GM19324 (cell line): ENCODE measurements at regions not wholly inside any gene's neighbourhood (a gene's known extent, or its start where the extent isn't known, plus 50 kb on each side); places are given as distances from the start of the nearest gene placed in this dataset.

ENCODE experiments used
- ATAC-seq: cut with Tn5 transposase; IDR thresholded peaks from one replicate; pipeline ENCODE4 v1.9.1; 2021; ENCODE audit warnings: mild to moderate bottlenecking, moderate library complexity; ENCODE audit not compliant: unreplicated experiment, low FRiP score

- no peak for ATAC-seq
These were observed 272.9 kb downstream of the BRD1 start for GRCh38 chr22:49554741-49555140.

- no peak for ATAC-seq
These were observed 273.4 kb downstream of the BRD1 start for GRCh38 chr22:49554296-49554625.

GRCh38 chr22:49553518-49554295 lies 274.0 kb downstream of the BRD1 start:
- ATAC-seq: no peak

DNA sequence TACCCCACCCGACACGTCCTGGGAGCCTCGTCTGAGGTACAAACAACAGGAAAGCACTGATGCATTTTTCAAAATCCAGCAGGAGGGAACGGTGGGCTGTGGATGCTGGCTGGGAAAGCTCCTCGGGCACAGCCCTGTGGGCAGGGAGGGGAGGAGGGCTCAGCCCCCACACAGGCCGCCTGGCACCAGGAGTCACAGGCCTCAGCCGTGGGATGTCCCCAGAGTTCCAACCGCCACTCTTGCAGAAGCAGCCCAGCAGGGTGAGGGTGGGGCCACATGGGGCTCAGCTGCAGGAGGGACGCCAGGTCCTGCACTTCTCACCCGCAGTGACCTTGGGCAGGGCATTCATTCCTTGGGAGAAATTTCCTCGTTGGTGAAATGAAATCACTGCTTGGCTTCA lies 274.6 kb downstream of the BRD1 start:
- ATAC-seq: no peak

DNA sequence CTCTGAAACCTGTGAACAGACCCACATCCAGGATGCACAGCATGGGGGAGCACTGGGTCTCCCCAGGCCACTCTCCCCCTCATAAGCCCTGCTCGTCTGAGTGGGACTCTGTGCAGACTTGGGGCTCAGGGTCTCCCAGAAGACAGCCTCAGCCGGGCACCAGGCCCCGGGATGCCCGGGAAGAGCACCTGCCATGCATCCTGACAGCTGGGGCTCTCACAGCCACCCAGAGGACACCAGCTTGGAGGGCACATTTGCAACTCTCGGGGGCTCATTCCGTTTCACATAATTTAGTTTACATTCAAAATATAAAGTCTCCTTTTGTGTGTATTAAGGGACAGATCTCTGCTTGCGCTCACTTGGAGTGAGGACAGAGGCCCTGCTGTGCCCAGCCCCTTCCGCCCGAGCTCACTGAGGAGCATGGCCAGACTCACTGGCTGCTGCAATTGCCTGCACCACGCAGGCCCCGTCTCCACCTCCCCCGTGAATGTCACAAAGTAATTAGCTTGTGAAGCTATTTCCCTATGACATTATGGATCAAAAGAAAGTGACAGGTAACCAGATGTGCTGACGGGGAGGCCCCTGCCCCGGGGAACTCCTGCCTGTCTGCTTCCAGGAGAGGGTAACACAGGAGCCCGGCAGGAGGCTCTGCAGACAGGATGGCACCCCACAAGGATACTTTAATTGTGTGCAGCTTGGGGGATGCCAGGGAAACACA lies 275.6 kb downstream of the BRD1 start:
- no peak for ATAC-seq

DNA sequence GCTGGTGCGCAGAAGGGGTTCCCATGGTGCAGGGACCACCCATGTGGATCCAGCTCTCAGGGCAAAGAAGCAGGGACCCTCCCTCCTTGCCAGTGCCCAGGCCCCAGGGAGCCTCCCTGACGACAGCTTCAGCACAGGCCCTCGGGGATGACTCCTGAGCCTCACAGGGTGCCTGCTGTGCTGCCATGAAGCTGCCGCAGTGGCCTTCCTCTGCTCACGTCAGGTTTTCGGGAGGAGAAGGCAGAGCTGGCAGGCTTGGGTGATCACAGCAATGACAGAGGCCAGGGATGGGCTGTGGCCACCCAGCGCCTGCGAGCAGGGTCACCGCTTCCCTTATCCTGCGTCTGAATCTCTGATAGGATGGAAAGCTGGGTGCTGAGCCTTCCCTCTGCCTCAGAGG lies 276.2 kb downstream of the BRD1 start:
- no peak for ATAC-seq

DNA sequence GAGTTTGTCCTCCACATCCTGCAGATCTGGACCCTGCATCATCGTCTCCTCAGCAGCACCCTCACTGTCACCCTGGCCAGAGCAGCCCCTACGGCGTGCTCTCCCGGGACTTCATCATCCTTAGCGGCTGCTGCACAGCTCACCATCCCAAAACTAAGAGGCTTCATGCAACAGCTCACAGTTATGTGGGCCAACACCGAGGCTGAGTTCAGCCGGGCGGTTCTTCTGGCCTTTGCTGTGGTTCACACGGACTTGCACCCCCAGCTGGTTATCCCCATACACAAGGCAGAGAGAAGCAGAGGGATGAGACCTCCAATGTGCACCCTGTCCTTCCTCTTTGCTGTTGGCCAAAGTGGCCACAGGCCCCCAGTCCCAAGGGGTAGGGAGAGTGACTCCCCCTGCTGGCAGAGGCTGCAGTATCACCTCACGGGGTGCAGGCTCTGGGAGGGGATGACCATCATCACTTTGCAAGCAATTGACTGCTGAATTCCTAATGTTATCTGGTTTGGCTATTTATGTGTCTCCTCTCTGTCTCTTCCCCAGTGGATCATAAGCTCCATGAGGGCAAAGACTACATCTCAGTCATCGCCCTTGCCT lies 276.8 kb downstream of the BRD1 start:
- no peak for ATAC-seq

- ATAC-seq: no peak
These were observed 277.6 kb downstream of the BRD1 start for GRCh38 chr22:49550141-49550430.

- no peak for ATAC-seq
These were observed 278.2 kb downstream of the BRD1 start for GRCh38 chr22:49549256-49550140.

DNA sequence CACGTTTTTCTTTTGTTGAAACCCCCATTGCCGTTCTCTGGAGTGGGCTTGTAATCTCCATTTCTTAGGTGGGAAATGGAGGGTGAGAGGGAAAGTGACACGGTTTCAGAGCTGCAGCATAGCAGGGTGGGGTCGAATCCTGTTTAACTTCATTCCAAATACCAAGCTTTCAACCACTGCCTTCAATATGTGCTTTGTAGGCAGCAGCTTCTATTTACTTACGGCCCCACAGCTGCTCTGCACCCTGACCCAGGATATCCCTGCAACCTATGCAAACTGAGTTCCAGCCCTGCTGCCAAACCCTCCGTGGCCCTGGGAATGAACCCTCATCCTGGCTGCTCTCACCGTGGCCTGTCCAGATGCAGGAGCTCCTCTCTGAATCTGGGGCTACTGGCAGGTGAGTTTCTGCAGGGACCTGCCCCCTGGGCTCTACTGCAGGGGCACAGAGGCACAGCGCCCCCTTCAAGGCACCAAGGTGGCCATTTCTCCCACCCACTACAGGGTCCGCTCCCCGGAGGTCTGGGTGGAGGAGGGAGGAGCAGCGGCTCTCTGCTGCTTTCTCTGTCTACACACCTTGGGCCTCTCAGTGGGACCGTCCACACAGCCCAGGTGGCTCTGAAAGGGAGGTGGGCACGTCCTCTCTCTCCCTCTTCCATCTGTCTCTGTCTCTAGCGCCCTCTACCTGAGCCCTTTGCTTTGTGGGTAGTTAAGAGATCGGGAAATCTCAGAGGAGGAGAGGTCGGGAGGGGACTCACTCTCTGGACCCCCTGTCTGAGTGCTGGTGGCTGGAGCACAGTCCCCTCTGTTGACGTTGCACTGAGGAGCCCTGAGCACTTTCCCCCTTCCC lies 279.1 kb downstream of the BRD1 start:
- no peak for ATAC-seq

GRCh38 chr22:49547751-49548239 lies 279.9 kb downstream of the BRD1 start:
- ATAC-seq: no peak

DNA sequence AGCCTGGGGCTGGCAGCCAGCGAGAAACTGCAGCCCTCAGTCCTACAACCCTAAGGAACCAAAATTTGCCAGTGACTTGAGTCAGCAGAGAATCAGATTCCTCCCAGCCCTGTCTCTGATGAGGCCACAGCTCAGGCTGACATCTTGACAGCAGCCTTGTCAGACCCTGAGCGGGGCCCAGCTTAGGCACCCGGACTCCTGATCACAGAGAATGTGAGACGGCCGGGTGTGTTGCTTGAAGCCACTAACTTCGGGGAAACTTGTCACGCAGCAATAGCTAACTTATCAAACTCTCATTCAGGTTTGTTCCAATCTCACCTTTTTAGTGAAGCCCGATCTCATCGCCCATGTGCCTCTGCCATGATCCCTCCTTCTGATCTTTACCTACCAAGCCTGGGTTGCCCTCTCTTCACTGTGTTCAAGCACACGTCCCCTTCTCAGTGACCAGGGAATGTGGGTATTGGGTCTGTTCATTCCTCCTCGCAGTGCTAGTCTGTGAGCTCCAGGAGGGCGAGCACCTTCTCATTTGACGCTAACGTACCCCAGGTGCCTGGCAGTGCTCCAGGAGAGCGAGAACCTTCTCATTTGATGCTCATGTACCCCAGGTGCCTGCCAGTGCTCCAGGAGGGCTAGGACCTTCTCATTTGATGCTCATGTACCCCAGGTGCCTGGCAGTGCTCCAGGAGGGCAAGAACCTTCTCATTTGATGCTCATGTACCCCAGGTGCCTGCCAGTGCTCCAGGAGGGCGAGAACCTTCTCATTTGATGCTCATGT lies 280.7 kb downstream of the BRD1 start:
- ATAC-seq: no peak

GRCh38 chr22:49545606-49546005 lies 282.1 kb downstream of the BRD1 start:
- no peak for ATAC-seq

DNA sequence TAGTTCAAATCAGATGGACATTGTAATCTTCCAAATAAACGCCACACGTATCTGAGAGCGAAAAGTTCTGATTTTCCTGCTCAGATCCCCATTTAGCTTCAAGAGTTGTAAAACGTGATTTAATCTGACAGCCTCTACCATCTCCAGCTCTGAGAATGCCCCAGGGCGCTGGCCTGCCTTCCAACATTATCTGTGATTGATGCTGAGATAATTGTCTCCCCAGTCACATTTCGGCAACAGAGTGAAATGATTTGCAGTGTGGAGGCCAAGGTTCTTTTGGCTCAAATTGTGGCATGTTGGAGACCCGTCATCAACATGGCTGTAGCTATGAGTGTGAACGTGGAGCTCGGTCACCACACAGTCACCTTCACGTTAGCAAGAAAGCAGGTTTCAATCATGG lies 283.4 kb downstream of the BRD1 start:
- ATAC-seq: no peak

DNA sequence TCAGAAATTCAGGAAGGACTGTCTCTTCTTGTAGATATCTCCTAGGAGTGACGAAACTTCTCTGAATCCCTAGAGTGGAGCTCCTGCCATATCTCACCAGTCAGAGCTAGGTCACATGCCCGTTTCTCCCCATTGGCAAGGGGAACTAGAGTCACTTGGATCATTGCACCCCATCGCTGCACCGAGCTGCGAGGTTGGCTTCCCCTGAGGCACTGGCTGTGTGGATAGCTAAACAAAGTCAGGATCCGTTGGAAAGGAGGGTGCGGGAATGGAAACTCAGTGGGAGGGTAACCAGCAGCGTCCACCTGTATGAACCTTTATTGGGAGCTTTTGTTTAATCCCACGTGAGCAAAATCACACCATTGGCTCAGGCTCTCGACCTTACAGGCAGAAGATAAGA lies 283.8 kb downstream of the BRD1 start:
- no peak for ATAC-seq

GRCh38 chr22:49541693-49542230 lies 285.9 kb downstream of the BRD1 start:
- no peak for ATAC-seq

- ATAC-seq: no peak
These were observed 286.6 kb downstream of the BRD1 start for GRCh38 chr22:49540913-49541692.
